ENCODE measurements at regions not wholly inside any gene's neighbourhood (a gene's known extent, or its start where the extent isn't known, plus 50 kb on each side); places are given as distances from the start of the nearest gene placed in this dataset.

DNA sequence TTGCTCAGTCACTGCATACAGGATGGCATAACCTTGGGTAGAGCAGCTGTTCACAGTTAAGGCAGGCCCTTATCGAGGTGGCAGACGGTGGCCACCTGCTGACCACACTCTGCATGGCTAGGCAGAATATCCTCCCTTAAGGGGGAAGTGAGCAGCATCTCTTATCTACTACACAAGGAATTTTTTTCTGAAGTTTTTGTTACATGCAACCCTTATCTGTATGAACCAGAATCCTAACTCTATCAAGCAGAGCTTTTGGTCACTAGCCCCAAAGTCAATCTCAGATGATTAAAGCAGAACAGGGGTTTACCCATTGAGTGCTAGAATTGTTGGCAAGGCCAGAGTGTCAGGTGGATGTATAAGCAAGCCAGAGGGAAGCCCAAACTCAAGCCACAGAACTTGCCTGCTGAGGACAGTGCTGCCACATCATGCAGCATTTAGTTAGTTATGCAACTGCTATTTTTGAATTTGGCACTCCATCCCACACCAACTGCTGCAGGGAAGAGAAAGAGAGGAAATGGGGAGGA, 192.8 kb downstream of the TBX5 start:
- ATAC-seq = peak; percentile 88
- intact Hi-C loops (cut with DNase I) = loop anchor here (5.0 kb wide), 1 partner anchor 46 kb away; no protein-coding TSS in a partner anchor

DNA sequence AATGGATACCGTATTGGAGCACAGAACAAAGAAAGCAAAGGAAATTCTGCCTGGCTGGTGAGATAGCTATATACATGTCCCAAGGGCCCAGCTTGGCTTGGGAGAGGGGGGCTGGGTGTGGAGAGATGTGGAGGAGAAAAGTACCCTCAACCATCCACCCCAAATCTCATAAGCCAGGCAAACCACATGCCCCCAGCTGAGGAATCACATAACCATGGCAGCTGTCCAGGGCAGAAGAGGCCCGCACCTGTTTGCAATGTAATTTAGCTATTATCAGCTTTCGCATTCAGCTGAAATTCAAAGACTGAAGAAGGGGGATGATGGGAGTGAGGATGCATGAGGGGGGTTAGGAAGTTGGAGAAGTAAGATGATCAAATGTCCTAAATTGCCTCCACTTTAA, 196.1 kb downstream of the TBX5 start:
- no peak for ATAC-seq
- DNase-seq (ENCODE audit: missing footprints) = no peak
- intact Hi-C loops (cut with DNase I) = loop anchor here (5.0 kb wide), 1 partner anchor 43 kb away; no protein-coding TSS in a partner anchor

More for the DNA sequence above, 192.8 kb downstream of the TBX5 start:
- no peak for DNase-seq (ENCODE audit: missing footprints)

DNA sequence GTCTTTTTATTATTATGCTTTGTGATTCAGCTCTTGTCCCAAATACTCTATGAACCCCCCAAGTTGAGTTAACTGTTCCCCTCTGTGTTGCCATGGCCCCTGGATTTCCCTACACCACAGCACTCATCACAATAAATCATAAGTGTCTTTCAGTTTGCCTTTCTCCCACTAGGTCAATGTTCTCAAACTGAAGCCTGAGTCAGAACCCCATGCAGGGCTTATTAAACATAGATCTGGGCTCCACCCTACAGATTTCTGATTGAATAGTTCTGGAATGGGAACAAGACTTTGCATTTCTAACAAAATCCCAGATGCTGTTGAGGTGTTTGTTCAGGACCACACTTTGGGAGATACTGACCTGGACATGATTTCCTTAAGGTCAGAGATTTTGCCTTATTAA, 199.4 kb downstream of the TBX5 start:
- ATAC-seq (no peak), DNase-seq (ENCODE audit: missing footprints) (no peak)
- intact Hi-C loops (cut with DNase I) = no loop called here

DNA sequence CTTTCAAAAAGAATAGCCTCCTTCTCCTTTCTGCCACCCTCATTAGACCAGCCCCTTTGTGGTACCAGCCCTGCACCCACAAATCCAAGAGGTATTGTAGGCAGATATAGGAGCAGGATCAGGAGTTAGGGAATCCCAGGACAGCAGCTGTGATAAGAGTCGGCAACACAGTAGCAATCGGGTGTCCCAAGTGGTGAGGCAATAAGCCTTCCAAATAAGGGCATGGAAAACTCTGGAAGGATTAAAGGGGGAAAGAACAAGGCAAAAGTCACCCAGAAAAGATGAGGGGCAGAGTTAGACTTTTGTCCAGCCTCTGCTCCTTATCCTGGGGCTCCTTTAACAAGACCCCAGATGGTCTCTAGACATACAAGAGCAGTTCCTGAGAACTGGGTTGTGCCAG, 204.2 kb downstream of the TBX5 start:
- DNase-seq (ENCODE audit: missing footprints) (no peak), ATAC-seq (no peak)
- intact Hi-C loops (cut with DNase I) = no loop called here

DNA sequence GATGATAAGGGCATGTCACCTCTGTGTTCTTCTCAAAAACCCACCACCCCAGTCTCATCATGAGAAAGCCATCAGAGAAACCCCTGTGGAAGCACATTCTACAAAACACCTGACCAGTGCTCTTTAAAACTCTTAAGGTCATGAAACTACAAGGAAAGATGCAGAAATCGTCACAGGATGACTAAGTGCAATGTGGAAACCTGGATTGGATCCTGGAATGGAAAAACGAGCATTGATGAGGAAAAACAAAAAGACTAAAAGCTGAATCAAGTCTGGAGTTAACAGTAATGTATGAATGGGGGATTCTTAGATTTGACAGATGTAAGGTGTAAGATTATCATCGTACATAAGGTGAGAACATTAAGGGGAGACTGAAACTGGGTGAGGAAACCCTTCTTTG, 211.0 kb downstream of the TBX5 start:
- intact Hi-C loops (cut with DNase I) = no loop called here
- no peak for DNase-seq (ENCODE audit: missing footprints)
- ATAC-seq = no peak

DNA sequence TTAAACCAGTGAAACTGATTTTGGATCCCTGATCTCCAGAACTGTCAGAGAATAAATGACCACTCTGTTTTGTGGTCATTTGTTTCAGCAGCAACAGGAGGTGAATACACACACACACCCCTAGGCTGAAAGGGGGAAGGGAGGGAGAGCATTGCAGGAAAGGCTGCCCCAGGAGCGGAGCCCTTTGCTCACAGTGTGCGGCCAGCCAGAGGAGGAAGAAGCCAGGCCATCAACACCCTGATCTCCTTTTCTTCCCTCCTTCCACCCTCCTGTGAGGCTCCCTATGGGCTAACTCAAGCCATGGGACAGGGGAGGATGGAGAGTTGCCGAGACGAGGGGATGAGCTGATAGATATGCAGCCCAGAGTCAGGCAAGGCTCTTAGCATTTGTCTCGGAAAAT, 211.9 kb downstream of the TBX5 start:
- DNase-seq (ENCODE audit: missing footprints) = no peak
- no peak for ATAC-seq
- intact Hi-C loops (cut with DNase I) = no loop called here

DNA sequence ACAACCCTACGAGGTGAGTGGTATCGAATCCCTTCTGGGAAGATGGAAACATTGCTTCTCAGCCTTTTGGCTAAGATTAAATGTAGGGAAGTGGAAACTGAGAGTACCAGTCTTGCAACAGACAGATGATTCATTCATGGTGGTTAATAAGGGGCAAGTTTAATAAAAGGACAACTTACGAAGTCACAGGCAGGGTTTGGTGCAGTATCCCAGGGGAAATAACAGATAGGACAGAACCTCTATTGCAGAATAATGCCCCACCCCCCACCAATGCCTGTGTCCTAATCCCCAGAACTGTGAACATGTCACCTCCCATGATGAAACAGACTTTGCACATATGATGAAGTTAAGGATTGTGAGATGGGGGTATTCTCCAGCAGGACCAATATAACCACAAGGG, 212.5 kb downstream of the TBX5 start:
- no peak for DNase-seq (ENCODE audit: missing footprints)
- intact Hi-C loops (cut with DNase I) = no loop called here
- no peak for ATAC-seq

DNA sequence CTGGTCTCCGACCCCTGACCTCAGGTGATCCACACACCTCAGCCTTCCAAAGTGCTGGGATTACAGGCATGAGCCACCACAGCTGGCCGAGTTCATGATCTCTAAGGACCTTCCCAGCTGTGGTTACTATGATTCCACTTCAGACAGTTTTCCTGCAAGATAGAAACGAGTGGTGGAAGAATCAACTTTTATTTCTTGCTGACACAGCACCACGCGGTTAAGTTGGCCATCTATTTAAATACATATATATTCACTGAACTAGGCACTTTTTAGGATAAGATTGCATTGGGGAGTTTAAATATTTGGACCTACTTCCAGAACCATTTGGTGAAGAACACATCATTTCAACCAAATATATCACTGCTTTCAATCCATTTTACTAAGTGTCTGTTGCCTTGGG, 213.4 kb downstream of the TBX5 start:
- intact Hi-C loops (cut with DNase I) = no loop called here
- DNase-seq (ENCODE audit: missing footprints) = no peak
- no peak for ATAC-seq

DNA sequence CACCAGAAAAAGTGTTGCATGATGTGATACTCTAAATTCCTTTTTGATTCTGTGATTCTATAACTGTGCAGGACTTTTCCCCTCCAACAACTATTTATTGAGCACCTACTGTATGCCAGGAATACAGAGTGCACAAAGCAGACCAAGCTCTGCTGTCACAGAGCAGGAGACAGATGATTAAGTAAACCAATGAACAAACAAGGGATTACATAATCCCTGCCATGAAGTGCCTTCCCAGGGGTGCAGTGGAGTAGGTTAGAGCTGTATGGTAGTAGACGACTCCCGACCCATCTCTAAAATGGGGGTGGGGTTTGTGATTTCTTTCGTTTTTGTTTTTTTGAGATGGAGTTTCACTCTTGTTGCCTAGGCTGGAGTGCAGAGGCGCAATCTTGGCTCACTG, 213.9 kb downstream of the TBX5 start:
- intact Hi-C loops (cut with DNase I) = no loop called here
- no peak for ATAC-seq
- no peak for DNase-seq (ENCODE audit: missing footprints)

DNA sequence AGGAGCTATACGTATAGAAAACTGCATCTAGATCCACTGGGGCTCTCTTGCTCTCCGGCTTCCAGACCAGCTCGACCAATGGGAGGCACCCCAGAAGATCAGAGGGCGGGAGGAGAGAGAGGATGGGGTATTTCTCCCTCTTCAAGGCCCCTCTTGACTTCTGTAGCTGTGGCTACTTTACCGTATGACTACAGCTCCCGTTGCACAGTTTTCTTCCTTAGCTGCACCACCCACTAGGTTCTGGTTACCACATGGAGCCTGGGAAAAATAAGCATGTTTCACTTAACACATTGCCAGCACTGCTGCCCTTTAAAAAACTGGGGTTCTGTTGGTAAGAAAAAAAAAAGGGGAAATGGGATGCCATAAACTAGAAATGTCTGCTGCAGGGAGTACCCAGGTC, 214.4 kb downstream of the TBX5 start:
- intact Hi-C loops (cut with DNase I) = no loop called here
- no peak for DNase-seq (ENCODE audit: missing footprints)
- no peak for ATAC-seq

DNA sequence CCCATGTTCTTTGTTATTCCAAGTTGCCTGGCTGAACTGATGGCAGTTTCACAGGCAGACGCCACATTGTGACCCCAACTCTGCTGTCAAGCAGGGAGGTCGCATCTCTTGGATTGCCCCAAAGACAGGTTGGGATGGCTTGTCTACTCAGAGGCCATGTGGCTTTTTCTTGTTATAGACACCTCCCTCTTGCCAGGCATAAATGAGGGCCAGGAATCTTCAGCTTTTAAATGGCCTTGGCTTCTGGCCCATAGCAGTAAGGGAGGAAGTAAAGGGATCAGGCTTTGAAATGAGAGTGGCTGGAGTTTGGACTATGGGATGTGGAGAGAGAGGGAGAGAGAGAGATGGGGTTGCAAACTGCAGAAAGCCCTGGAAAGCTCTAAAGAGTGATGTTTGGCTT, 215.0 kb downstream of the TBX5 start:
- intact Hi-C loops (cut with DNase I) = no loop called here
- ATAC-seq = peak; percentile 69
- DNase-seq (ENCODE audit: missing footprints) = no peak

DNA sequence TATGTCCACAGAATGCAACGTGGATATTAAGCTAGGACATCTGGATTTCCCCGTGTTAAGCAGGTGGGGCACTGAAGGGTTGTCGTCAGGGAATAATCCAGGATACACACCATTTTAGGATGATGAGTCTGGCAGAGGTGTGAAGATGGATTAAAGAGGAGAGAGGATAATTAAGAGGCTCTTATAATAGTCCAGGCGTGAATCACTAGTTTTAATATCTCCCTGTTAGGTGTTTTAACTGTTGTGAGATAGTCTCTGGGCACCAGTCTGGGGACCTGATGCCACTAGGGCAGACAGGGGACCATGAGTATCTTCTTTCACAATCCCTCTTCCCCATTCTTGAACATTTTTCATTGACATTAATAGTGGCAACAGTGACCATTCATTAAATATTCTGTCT, 216.7 kb downstream of the TBX5 start:
- no peak for DNase-seq (ENCODE audit: missing footprints)
- no peak for ATAC-seq
- intact Hi-C loops (cut with DNase I) = no loop called here

DNA sequence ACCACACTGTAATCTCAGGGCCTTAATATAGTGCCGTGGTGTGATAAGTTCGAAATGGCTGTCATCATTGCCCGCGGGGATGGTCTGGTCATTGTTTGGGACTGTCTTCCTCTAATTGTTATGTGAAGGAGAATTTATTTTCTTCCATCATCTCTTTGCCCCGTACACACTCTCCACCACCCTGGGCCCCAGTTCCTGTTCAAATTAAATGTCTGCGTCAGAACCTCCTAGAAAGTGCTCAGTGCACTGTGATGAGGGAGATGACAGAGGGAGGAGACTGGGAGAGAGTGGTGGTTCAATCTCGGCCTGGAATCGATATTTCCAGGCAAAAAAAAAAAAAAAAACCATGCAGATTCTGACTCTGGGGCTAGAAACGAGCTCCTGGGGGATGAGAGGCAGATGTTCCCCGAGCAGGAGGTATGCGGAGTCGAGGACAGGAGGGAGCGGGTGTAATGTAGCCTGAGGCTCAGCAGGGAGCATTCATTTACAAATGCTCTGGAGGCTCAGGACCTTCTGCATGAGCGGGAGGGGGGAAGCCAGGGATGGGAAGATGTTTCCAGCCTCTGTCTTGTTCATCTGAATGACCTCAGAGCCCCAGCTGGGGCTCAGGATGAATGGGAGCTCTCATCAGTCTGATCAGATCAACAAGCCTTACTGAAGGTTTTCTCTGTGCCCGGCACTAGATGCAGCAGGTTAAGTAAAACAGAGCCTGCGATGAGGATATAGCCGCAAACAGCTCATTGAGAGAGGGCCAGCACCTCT, 219.5 kb downstream of the TBX5 start:
- ATAC-seq = peak; percentile 20
- intact Hi-C loops (cut with DNase I) = no loop called here
- no peak for DNase-seq (ENCODE audit: missing footprints)

DNA sequence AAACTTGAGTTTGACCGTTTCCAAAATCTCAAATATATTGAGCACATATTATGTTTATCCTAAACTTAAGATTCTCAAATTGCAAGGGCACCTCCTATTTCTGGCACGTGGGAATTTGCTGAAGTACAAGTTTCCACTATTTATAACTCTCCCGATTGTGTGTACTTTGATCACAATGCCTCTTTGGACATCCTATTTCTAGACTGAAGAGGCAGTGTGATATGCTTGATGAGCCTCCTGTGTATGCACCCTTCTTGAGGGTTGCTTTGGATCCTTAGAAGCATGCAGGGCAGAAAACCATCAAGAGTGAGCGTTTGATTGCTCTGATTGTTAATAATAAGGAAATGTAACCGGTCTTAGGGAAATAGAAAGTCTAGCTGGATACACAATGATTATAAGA, 218.9 kb upstream of the RBM19 start:
- DNase-seq (ENCODE audit: missing footprints) (no peak), ATAC-seq (peak; percentile 67)
- intact Hi-C loops (cut with DNase I) = no loop called here

DNA sequence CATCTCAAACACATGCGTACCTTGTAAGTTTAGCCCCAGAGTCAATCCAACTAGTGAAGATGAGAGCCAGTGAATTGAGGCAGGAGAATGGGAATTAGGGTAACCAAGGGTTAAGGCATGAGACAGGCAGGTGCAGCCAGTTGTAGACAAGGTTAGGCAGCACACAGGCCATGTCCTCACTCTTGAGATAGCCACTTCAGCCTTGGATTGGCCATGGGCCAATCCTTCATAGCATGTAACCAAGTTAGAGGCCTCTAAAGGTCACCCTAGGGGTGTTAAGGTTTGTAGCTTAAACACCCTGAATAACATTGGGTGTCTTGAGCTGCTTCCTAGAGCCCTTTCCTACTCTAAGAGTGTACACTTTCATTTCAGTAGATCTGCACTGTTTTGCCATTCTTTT, 208.2 kb upstream of the RBM19 start:
- ATAC-seq (peak; percentile 47), DNase-seq (ENCODE audit: missing footprints) (no peak)
- intact Hi-C loops (cut with DNase I) = loop anchor here (5.0 kb wide), 1 partner anchor 233 kb away; the partner anchor contains the start of gene TBX5

DNA sequence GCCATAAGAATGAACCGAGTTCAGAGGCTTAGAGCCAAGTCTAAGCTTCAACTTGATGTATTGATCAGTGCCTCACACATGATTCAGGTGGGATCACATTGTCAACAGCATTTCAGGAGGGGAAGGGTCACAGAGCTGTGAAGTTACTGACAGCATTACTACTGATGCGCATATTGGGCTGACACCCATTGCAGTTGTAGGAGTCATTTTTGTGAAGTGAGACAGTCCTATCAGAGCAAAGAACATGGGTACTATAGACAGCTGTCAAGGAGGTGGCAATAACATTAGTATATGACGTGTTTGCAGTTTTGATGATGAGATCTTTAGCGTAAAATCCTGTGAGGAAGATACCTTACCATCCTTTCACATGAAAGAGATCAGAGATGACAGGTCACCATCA, 206.0 kb upstream of the RBM19 start:
- intact Hi-C loops (cut with DNase I) = loop anchor here (5.0 kb wide), 1 partner anchor 235 kb away; the partner anchor contains the start of gene TBX5
- ATAC-seq (no peak), DNase-seq (ENCODE audit: missing footprints) (no peak)

DNA sequence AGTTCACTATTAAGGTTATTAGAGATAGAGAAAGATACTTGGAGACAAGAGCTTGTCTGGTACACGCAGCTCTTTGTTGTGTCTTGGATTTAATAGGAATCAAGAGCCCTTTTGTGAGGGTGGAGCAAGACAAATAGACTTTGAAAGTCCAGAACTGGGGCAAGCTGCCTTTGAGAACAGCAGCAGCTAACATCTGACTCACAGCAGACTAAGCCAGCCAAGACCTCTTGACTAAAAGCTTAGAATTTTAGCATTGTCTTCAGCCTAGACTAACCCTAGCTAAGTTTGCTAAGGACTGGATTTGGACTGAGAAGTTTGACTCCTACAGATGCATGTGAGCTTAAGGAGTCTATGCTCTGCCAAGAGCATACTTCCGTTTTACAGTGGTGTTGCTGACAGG, 201.9 kb upstream of the RBM19 start:
- ATAC-seq (no peak), DNase-seq (ENCODE audit: missing footprints) (no peak)
- intact Hi-C loops (cut with DNase I) = loop anchor here (5.0 kb wide), 2 partner anchors 44 to 74 kb away; no protein-coding TSS in a partner anchor

DNA sequence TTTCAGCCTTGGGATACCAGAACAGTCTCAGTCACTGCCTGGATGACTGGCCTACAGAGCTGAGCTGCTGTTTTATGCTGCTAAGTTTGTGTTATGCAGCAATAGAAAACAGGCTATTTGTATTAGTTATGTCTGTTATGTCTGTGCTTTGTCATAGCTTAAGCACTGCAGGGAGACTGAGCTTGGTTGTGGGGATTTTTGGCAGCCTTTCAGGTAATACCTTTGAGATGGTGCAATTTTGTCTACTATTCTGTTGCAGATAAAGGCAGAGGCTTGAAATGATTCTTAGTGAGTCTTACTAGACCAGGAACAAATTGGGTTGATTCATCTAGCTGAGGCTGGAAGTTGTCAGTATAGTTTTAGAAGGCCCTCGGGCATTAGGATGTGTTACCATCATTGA, 201.3 kb upstream of the RBM19 start:
- intact Hi-C loops (cut with DNase I) = loop anchor here (2.0 to 5.0 kb wide), 3 partner anchors 45 to 309 kb away; no protein-coding TSS in a partner anchor
- no peak for ATAC-seq

DNA sequence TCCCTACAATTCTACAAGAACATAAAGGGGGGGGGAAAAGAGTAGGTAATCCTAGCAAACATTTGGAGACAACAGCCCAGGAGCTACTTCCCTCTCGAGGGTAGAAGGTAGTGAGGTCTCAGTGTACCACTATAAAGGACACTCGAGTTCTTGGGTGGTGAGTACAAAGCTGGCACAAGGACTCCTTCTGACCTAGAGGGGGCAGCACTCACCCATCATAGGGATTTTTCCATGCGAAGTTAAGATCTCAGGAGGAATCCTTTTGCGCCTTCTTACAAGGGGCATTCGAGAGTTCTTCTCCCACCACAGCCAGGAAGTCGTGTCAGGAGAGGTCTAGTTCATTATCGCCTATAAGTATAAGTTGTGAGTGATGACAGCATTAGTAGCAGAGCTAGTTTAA, 200.2 kb upstream of the RBM19 start:
- ATAC-seq = peak; percentile 57
- intact Hi-C loops (cut with DNase I) = loop anchor here (1.0 to 5.0 kb wide), 4 partner anchors 46 to 342 kb away; no protein-coding TSS in a partner anchor
- no peak for DNase-seq (ENCODE audit: missing footprints)

More for the DNA sequence above, 201.3 kb upstream of the RBM19 start:
- no peak for DNase-seq (ENCODE audit: missing footprints)

DNA sequence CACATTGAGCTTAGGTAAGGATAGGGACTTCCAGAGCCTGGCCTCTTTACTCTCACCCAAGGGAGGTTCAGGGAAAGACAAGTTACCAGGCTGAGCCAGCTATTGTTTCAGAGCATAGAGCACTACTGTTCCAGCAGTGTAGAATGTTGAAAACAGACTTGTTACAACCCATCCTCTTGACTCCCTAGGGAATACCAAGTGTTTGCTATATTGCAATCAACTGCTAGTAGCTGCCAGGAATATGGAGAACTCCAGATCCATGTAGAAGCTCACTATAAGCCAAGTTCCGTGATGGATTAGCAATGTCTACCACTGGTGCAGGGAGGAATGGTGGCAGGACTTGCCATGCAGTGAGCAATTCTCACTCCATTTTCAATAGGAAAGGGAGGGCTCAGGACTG, 199.8 kb upstream of the RBM19 start:
- intact Hi-C loops (cut with DNase I) = loop anchor here (1.0 to 5.0 kb wide), 4 partner anchors 46 to 342 kb away; no protein-coding TSS in a partner anchor
- DNase-seq (ENCODE audit: missing footprints) (no peak), ATAC-seq (peak; percentile 23)

Data from Right ventricle myocardium inferior (tissue), 1 donor.